Gastrocnemius medialis (tissue), 4 donors: ENCODE measurements at regions not wholly inside any gene's neighbourhood (a gene's known extent, or its start where the extent isn't known, plus 50 kb on each side); places are given as distances from the start of the nearest gene placed in this dataset.

Experiments used
- CTCF ChIP-seq, 5 experiments: fragments of 450-650 bp in 3 of 5; fragments of 200-600 bp in 2 of 5; sonication (generic) in 2 of 5; IDR thresholded peaks in 4 of 5; conservative IDR thresholded peaks in 1 of 5; 1 replicate in 4 of 5; 2 replicates in 1 of 5; pipeline ENCODE4 v1.5.1; 2016 to 2019; ENCODE audit warnings: antibody characterized with exemption in 5 of 5, mild to moderate bottlenecking in 3 of 5, moderate library complexity in 3 of 5
- POLR2A ChIP-seq, 2 donors: fragments of 450-650 bp; IDR thresholded peaks; one replicate each; pipeline ENCODE4 v1.6.1; 2017; ENCODE audit warnings: antibody characterized with exemption in 2 of 2, mild to moderate bottlenecking in 2 of 2, moderate library complexity in 2 of 2

GRCh38 chr5:116632890-116633289 is 58.3 kb upstream of the SEMA6A start:
- no peak for TF ChIP-seq CTCF (IDR thresholded peaks at IDR 0.05 in 4 of 5, conservative IDR thresholded peaks at IDR 0.05 in 1 of 5)
- no peak for TF ChIP-seq POLR2A (IDR thresholded peaks at IDR 0.05)
